A549 (cell line): ENCODE measurements at regions not wholly inside any gene's neighbourhood (a gene's known extent, or its start where the extent isn't known, plus 50 kb on each side); places are given as distances from the start of the nearest gene placed in this dataset.

Source experiments
- BHLHE40 ChIP-seq: IDR thresholded peaks from 2 replicates; pipeline ENCODE4 v1.6.1; 2012; ENCODE audit warnings: low read depth, low read length, inconsistent platforms
- JUN ChIP-seq, 2 experiments: fragments of >200 bp; sonication (Bioruptor Twin); formaldehyde crosslinking; IDR thresholded peaks; 2 replicates in 1 of 2; 3 replicates in 1 of 2; pipeline ENCODE4 v1.6.1; 2016 to 2017
- POLR2AphosphoS2 ChIP-seq: conservative IDR thresholded peaks from 2 replicates; pipeline ENCODE4 v1.6.1; 2012; ENCODE audit warnings: low read length, improper control_type of control experiment, inconsistent platforms
- SMC3 ChIP-seq: fragments of >200 bp; sonication (Bioruptor Twin); formaldehyde crosslinking; IDR thresholded peaks from 3 replicates; pipeline ENCODE4 v1.6.1; 2018; ENCODE audit warnings: inconsistent platforms
- SREBF2 ChIP-seq: fragments of 450-650 bp; IDR thresholded peaks from 2 replicates; pipeline ENCODE4 v1.6.1; 2014; ENCODE audit warnings: mild to moderate bottlenecking, moderate library complexity
- USF2 ChIP-seq: fragments of 450-650 bp; IDR thresholded peaks from 2 replicates; pipeline ENCODE4 v1.6.1; 2014; ENCODE audit warnings: antibody characterized with exemption

GRCh38 chrX:39222346-39223113 lies 421.3 kb downstream of the MID1IP1 start:
- TF ChIP-seq USF2 (no peak), SREBF2 (no peak), BHLHE40 (no peak), POLR2AphosphoS2 (no peak), JUN (IDR thresholded peaks at IDR 0.05) (no peak), SMC3 (no peak)
